Right atrium auricular region (tissue), 2 donors: ENCODE measurements at regions not wholly inside any gene's neighbourhood (a gene's known extent, or its start where the extent isn't known, plus 50 kb on each side); places are given as distances from the start of the nearest gene placed in this dataset.

Experiments
- DNase-seq: peaks from one replicate; pipeline ENCODE4 v3.0.0-alpha.2; 2019; ENCODE audit warnings: low spot score
- H3K27ac ChIP-seq, 2 donors: fragments of 200-600 bp; sonication (generic); 1 replicate in 1 of 2; 2 replicates in 1 of 2; pipeline ENCODE4 v1.5.1; 2016 to 2019
- H3K27me3 ChIP-seq, 2 donors: fragments of 200-600 bp; sonication (generic); one replicate each; pipeline versions ENCODE4 v1.5.1 to v1.6.0; 2017 to 2019
- H3K36me3 ChIP-seq: fragments of 200-600 bp; sonication (generic); one replicate; pipeline ENCODE4 v1.5.1; 2016
- H3K4me1 ChIP-seq, 2 donors: fragments of 200-600 bp; sonication (generic); one replicate each; pipeline versions ENCODE4 v1.5.1 to v1.6.0; 2017 to 2019
- H3K4me3 ChIP-seq, 2 donors: fragments of 200-600 bp; sonication (generic); 1 replicate in 1 of 2; 2 replicates in 1 of 2; pipeline ENCODE4 v1.5.1; 2017 to 2019; ENCODE audit warnings: mild to moderate bottlenecking in 1 of 2, moderate library complexity in 1 of 2
- H3K9me3 ChIP-seq, 2 donors: fragments of 200-600 bp; sonication (generic); one replicate each; pipeline ENCODE4 v1.5.1; 2019
- CTCF ChIP-seq, 2 donors: fragments of 200-600 bp; sonication (generic); IDR thresholded peaks; one replicate each; pipeline ENCODE4 v1.5.1; 2019; ENCODE audit warnings: antibody characterized with exemption in 2 of 2

GRCh38 chr15:88394553-88395145 lies 72.5 kb downstream of the MRPL46 start:
- Histone ChIP-seq H3K9me3 (no peaks in the 10 kb centered on the region), H3K4me3 (no peak overlapping the region), H3K36me3 (no peaks in the 10 kb centered on the region), H3K27me3 (no peaks in the 10 kb centered on the region), H3K27ac (no peak overlapping the region), H3K4me1 (no peaks in the 10 kb centered on the region)
- no peak for TF ChIP-seq CTCF (IDR thresholded peaks at IDR 0.05)
- no peak for DNase-seq

- no peak for TF ChIP-seq CTCF (IDR thresholded peaks at IDR 0.05)
- Histone ChIP-seq H3K9me3 (no peaks in the 10 kb centered on the region), H3K27ac (no peak overlapping the region), H3K4me3 (no peak overlapping the region), H3K4me1 (no peaks in the 10 kb centered on the region), H3K36me3 (no peaks in the 10 kb centered on the region), H3K27me3 (no peaks in the 10 kb centered on the region)
- no peak for DNase-seq
Observed at GRCh38 chr15:88393719-88394519, 73.3 kb downstream of the MRPL46 start.

- no peaks in the 10 kb centered on the region for H3K36me3 ChIP-seq
- H3K9me3 ChIP-seq, result no peaks in the 10 kb centered on the region
- H3K4me1 ChIP-seq, result no peaks in the 10 kb centered on the region
- no peak overlapping the region for H3K27ac ChIP-seq
- TF ChIP-seq CTCF (IDR thresholded peaks at IDR 0.05), result no peak
- no peaks in the 10 kb centered on the region for H3K27me3 ChIP-seq
- no peak overlapping the region for H3K4me3 ChIP-seq
- DNase-seq, result no peak
Observed at GRCh38 chr15:88391700-88392099, 75.5 kb downstream of the MRPL46 start.

- Histone ChIP-seq H3K36me3 (no peaks in the 10 kb centered on the region), H3K4me3 (no peak overlapping the region), H3K4me1 (no peaks in the 10 kb centered on the region), H3K27ac (no peak overlapping the region), H3K27me3 (no peaks in the 10 kb centered on the region), H3K9me3 (no peaks in the 10 kb centered on the region)
- no peak for TF ChIP-seq CTCF (IDR thresholded peaks at IDR 0.05)
- no peak for DNase-seq
Observed at GRCh38 chr15:88391006-88391405, 76.2 kb downstream of the MRPL46 start.

GRCh38 chr15:88390164-88390901 lies 76.9 kb downstream of the MRPL46 start:
- Histone ChIP-seq H3K27me3 (no peaks in the 10 kb centered on the region), H3K4me3 (no peak overlapping the region), H3K36me3 (no peaks in the 10 kb centered on the region), H3K9me3 (no peaks in the 10 kb centered on the region), H3K4me1 (no peaks in the 10 kb centered on the region), H3K27ac (no peak overlapping the region)
- no peak for DNase-seq
- no peak for TF ChIP-seq CTCF (IDR thresholded peaks at IDR 0.05)
